HG03521 (cell line): ENCODE measurements at regions not wholly inside any gene's neighbourhood (a gene's known extent, or its start where the extent isn't known, plus 50 kb on each side); places are given as distances from the start of the nearest gene placed in this dataset.
"Not testable (repeated sequence)": the region's sequence is repeated elsewhere in the genome, so short reads cannot be mapped to it uniquely, and the experiment has no call there.

Experiments used
- ATAC-seq: cut with Tn5 transposase; IDR thresholded peaks from one replicate; pipeline ENCODE4 v1.9.1; 2021; ENCODE audit warnings: mild to moderate bottlenecking, moderate library complexity; ENCODE audit not compliant: unreplicated experiment

DNA sequence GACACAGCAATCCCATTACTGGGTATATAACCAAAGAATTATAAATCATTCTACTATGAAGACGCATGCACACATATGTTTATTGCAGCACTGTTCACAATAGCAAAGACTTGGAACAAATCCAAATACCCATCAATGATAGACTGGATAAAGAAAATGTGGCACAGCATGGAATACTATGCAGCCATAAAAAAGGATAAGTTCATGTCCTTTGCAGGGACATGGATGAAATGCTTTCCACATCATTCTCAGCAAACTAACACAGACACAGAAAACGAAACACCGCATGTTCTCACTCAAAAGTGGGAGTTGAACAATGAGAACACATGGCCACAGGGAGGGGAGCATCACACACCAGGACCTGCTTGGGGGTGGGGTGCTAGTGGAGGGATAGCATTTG lies 613.0 kb downstream of the RFPL4B start:
- ATAC-seq: not testable (repeated sequence)

DNA sequence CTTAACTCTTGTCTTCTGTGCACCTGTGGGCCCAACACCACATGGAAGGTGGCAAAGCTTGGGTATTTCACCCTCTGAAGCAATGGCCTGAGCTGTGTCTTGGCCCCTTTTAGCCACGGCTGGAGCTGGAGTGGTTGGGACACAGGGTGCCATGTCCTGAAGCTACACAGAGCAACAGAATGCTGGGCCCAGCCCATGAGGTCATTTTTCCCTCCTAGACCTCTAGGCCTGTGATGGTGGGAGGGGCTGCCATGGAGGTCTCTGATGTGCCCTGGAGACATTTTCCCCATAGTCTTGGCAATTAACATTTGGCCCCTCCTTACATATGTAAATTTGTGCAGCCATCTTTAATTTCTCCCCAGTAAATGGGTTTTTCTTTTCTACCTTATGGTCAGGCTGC lies 620.8 kb downstream of the RFPL4B start:
- no peak for ATAC-seq

DNA sequence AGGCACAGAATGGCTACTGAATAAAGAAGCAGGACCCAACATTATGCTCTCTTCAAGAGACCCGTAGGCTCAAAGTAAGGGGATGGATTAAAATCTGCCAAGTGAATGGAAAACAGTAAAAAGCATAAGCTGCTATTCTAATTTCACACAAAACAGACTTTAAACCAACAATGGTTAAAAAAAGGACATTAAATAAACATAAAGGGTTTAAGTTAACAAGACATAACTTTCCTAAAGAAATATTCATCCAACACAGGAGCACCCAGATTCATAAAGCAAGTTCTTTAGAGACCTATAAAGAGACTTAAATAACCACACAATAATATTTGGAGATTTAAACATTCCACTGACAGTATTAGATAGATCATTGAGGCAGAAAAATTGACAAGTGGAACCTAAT lies 624.5 kb downstream of the RFPL4B start:
- no peak for ATAC-seq

DNA sequence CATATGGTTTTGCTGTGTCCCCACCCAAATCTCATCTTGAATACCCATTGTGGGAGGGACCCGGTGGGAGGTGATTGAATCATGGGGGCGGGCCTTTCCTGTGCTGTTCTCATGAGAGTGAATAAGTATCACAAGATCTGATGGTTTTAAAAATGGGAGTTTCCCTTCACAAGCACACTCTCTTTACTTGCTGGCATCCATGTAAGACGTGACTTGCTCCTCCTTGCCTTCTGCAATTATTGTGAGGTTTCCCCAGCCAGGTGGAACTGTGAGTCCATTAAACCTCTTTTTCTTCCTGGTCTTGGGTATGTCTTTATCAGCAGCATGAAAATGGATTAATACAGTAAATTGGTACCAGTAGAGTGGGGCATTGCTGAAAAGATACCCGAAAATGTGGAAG lies 627.8 kb downstream of the RFPL4B start:
- ATAC-seq: not testable (repeated sequence)

DNA sequence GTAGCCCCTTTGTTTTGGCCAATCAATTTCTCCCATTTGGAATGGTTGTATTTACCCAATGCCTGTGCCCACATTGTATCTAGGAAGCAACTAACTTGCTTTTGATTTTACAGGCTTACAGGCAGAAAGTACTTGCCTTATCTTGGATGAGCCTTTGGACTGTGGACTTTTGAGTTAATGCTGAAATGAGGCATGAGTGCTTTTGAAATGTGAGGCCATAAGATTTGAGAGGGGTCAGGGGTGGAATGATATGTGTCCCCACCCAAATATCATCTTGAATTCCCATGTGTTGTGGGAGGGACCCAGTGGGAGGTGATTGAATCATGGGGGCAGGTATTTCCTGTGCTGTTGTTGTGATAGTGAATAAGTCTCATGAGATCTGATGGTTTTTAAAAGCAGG lies 629.4 kb downstream of the RFPL4B start:
- ATAC-seq: not testable (repeated sequence)

DNA sequence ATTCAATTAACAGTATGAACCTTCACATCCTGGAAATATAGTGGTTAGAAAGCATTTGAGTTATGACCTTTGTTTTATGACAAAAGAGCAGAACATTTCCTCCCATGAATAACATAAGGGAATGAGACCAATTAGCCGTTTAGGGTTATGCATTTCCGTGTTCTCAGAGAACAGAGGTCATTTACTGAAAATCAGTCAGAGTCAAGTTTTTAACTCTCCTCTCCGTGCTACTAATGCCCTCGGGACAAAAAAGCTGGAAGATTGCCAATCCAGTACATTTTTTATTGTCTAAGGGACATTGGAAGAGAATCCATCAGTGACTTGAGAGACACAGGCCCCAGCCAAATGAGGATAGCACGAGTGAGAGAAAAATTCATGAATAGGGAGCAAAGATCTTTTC lies 632.7 kb downstream of the RFPL4B start:
- ATAC-seq: no peak

DNA sequence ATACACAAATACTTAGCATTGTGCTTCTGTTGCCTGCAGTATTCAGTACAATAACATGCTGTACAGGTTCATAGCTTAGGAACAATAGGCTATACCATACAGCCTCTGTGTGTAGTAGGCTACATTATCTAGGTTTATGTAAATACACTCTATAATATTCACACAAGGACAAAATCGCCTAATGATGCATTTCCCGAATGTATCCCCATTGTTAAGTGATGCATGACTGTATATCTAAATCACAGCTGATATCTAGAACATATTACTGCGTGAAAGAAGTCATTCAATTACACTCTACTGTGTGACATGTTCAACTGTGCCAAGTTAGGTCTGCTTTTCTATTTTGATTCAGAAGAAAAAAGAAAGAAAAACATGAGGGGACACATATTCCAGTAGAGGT lies 633.5 kb downstream of the RFPL4B start:
- ATAC-seq: no peak

DNA sequence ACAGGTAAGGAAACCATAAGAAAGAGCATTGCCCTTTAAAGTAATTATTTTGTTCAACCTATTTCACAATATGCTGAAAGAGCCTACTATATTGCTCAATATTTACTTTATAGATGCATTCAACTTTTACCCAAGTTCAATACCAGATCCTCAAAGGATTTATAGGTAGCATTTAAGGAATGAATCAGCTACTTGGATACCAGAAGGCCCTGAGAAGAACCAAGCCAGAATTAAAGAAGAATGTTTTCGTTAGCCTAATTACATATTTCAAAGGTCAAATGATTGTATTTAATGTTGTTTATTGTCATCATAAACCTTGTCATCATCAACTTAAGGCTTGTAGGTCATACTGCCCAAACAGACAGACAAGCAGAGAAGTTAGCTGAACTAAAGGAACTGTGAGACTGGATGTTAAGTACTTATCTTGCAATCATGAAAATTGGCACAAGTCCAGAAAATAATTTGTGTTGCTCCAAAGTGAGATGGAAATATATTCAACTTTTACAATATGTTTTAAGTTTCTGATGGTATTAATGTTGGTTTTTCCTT lies 636.7 kb downstream of the RFPL4B start:
- ATAC-seq: no peak

DNA sequence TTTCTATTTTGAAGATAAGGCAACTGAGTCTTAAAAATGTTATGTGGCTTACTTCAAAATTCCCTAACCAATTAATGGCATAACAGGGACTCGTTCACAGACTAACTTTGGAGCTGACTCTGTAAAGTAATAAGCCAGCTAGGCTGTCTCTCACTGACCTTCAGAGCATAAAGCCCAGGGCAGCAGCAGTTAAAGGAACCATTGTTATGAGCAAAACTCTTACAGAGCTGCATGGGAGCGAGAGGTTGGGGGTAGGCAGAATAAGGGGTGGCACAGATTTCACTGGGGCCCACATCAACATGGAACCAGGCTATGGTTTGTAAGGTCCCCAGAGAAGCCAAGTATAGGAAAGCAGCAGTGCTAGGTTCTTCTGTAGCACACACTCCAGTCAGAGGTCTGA lies 637.8 kb downstream of the RFPL4B start:
- ATAC-seq: no peak

DNA sequence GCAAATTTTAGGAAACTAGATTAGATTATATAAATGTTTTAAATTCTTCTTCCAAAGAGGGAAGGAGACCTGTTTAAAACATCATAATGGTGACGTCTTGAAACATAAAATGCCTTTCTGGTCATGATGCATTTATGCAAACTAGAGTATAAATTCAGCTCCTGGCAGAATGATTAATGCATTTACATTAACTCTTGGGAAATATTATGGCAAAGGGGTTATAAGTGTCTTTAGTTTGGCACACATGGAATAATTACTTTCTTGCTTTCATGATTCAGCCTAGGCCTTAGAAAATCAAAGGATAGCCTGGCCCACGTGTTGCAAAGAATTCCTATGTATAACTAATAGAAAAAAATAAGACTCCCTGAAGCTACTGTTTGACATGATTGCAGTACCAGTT lies 639.2 kb downstream of the RFPL4B start:
- ATAC-seq: no peak

DNA sequence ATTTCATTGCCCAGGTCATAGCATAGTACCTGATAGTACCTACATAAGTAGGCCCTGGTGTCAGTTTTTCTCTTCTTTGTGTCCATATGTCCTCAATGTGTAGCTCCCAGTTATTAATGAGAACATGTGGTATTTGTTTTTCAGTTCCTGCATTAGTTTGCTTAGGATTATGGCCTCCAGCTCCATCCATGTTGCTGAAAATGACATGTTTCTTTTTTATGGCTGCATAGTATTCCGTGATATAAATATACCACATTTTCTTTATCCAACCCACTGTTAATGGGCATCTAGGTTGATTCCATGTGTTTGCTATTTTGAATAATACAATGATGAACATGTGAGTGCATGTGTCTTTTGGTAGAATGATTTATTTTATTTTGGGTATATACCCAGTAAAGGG lies 641.6 kb downstream of the RFPL4B start:
- no peak for ATAC-seq

DNA sequence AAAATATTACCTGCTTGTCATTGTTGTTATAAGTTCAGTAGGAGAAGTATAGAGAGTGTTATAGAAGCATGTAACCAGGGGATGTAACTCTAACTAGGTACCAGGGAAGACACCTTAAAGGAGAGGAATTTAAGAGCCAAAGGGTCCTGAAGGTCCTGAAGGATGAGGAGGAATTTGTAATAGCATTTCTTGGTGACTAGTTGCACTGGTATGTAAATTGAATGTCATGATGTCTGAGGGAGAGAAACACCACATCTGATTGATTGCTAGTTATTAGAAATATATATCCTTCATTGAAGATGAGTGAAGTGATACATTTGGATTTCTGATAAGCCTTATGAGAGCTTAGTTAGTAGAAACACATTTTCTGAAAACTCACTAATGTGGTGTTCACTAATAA lies 643.8 kb downstream of the RFPL4B start:
- no peak for ATAC-seq

DNA sequence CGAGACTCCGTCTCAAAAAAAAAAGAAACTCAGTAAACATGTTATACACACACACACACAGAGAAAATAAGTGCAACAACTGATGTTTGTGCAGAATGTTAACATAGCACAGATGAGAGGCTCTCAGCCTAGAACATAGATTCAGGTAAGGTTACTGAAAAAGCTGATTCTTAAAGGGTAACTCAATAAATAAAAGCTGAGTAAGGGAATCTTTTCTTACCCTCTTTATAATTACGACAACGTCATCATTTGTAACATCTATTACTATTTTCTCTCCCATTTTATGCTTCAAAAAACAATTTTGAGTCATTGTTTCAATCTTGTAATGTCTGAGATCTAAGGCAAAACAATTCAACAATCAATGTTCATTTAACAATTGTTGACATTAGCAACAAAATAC lies 644.8 kb downstream of the RFPL4B start:
- ATAC-seq: no peak

DNA sequence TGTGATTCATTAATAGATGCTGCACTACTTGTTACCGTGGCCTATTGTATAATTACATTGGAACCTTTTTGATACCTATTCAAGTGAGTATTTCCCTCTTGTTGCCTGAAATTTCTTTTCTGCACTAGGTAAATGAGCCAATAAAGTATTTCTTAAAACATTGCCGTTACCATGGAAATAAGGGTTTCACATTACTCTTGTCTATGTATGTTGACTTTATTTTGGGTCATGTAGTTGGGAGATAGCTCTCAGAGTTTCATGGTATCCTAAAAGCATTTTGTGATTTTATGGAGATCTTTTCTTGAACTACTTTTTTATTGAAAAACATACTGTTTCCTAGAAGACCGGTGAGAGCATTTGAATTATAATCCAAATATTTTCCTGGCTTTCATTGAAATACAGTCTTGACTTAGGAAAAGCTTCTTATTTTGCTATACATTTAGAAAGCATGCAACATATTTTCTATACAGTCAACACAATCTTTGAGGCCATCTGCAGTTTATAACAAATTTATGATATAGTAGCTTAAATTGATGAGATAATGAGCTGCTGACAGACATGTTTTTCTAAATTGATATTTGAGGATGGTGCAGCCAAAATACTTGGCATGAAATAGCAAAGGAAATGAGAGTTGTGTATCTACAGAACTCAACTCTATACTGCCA lies 650.4 kb downstream of the RFPL4B start:
- no peak for ATAC-seq

DNA sequence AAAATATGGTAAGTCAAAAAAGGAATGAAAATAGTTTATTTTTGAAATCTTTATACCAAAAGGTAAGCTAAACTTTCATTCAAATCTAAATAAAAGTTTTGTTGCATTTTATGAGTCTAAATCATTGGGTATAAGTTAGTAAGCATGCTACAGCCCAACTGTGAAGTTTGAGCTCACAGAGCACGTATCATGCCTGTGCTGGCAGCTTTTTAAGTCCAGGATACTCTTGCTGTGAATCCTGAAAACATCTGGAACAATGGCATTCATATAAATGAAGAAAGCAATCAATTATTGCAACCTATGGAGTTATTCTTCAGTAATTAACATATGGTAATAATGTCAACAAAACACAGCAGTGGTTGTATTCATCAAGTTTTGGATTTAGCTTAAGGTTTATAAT lies 656.9 kb downstream of the RFPL4B start:
- no peak for ATAC-seq

DNA sequence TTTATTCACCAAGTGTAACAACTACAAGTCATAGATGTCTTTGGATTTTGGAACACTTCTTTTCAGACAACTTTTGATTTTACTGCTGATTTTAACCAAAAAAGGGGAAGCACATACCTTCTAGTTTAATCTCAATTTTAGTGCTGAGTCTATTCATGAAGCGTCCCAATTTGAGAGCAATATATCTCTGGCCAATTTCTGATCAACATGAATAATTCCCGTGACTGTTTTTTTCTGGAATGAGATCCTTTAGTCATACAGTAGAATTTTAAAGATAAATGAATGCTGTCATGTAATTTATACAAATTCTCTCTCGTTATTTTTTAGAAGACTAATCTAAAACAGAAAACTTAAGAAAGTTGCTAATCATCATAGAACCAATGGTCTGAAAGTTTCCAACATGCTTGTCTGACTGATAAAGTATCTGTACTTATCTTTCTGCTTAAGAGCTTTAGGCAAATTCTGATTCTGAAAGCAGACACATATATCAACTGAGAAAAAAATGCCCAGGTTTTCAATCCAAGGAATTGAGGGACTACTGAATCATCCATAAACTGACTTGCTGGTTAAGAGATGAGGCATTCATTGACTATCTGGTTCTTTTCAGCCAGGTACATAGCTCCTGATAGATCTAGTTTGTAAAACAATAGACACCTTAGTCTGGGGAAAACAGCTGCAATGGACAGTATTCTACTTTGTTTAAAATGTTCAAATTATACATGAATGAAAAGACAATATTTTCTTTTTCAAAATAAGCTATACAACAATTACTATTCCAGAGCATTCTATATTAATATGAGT lies 657.5 kb downstream of the RFPL4B start:
- no peak for ATAC-seq

DNA sequence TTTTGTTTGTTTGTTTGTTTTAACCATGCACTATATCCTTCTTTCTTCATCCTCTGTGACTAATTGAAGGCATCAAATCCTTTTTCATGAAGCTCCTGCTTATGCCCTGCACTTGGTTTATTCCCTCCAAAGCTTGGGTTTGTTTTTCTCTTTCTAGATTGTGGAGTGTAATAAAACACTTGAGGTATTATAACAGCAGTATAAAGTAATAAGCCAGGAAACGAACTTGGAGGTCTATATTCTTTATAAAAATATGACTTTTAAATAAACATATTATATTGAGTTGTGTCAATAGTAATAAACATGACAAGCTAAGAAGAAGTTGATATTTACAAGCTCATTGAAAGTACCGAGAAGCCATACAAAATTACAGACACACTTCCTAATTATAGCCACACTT lies 659.4 kb downstream of the RFPL4B start:
- ATAC-seq: no peak

DNA sequence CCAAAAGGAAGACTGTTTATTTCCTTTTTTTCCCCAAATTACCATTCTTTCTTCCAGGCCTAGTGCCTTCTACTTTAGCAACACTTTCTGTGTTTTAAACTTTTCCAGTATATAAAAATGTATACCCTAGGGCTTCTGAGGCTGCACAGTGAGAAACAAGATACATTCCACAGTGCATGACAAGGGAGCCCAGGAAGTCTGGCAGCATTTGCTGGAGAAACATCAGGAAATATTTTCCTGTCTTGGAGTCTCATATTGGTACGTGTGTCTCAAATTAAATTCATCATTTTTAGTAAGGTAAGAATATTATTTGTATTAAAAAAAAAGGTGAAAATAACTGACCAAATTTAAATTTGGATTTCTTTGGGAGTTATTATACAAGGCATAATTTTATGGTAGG lies 662.6 kb downstream of the RFPL4B start:
- no peak for ATAC-seq

DNA sequence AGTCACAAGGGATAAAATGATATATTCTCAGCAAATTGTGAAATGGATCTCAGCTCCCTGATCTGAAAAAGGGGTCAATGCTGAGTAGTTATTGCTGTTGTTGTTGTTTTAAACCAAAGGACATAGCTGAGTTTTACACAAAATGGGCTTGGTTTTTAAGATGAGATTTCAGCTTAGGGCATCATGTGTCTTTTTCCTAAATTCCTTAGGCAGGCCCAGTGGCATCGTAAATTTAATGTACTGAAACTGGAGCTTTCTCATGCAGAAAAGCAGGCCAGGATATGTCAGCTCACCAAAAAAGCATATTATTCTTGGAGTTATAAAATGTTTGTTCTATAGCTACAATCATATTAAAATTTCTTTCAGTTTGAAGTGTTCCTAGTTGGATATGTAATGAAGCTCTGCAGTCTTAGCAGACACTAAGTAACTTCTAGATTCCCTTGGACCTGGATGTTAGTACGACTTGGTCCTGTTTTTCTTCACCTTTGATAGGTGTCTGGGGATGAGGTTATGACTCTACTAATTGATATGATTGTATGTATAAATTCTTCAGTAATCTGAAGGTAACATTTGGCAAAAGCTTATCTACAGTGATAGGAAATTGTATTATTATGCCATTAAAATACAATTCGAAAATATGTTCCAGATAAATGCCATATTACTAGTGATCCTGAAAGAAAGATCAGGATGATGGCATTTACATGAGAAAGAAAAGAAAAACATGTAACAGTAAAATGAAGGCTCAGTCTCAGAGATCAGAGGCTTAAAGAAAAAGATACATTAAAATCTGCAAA lies 663.3 kb downstream of the RFPL4B start:
- ATAC-seq: no peak

DNA sequence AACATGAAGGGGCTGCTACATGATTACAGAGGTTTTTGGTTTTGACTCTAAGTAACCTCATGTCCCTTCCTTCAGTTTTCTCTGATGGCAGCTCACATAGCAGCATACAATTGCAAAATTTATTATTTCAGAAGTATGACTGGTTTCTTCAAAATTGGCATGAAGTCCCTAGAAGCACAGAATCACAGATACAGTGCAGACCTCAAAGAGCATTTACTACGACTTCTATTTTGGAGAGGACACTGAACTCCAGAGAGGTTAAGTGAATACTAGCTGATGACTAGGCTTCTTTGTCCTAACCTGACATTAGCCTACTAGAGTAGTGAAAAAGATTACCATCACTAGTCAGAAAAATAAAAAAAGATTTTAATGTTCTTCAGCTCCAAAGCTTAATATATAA lies 664.3 kb downstream of the RFPL4B start:
- no peak for ATAC-seq

DNA sequence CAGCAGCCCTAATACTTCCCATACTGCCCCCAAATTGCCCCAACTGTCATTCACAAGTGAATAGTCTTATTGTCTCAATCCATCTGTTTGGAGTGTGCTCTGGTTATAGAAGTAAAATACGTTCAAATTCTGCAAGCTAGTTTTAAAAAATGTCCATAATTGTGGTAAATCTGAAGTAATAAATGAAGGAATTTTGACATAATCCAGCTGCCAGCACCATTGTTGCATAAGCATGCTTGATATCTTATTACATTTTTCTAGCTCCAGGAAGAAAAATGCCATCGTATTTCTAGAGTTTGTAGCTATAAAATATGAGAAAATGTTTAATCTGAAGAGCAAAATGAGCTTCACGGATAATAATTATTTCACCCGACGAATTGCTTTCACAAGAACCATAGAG lies 664.7 kb downstream of the RFPL4B start:
- ATAC-seq: no peak

DNA sequence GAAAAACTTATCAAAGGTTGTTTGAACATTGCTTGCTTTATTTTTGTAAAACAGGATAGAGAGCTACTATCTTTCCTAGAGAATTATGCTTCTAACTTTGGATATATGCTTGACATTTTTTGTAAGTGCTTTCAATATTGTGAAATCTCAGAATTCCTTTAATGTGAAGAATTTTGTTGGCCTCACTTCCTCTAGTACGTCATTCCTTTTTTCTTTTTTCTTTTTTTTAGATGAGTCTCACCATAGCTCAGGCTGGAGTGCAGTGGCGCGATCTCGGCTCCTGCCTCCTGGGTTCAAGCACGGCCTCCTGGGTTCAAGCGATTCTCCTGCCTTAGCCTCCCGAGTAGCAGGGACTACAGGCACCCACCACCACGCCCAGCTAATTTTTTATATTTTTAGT lies 668.1 kb downstream of the RFPL4B start:
- no peak for ATAC-seq
